Neural progenitor cell (in vitro differentiated cells): ENCODE measurements at regions not wholly inside any gene's neighbourhood (a gene's known extent, or its start where the extent isn't known, plus 50 kb on each side); places are given as distances from the start of the nearest gene placed in this dataset.

Experiments
- DNase-seq: peaks from one replicate; pipeline ENCODE4 v3.0.0-alpha.2; 2016; ENCODE audit warnings: low spot score
- H2AFZ ChIP-seq: fragments of 200-600 bp; sonication (generic); replicated peaks from 2 replicates; pipeline ENCODE4 v1.6.1; 2016; ENCODE audit warnings: antibody characterized with exemption
- H3F3A ChIP-seq: fragments of 200-600 bp; sonication (generic); 2 replicates; pipeline ENCODE4 v1.6.1; 2016; ENCODE audit warnings: antibody characterized with exemption, low read depth
- H3K27ac ChIP-seq: fragments of 200-600 bp; sonication (generic); 2 replicates; pipeline ENCODE4 v1.5.1; 2016; ENCODE audit warnings: mild to moderate bottlenecking
- H3K27me3 ChIP-seq: fragments of 200-600 bp; sonication (generic); 2 replicates; pipeline ENCODE4 v1.6.1; 2016; ENCODE audit warnings: mild to moderate bottlenecking, moderate library complexity
- H3K36me3 ChIP-seq: fragments of 200-600 bp; sonication (generic); 2 replicates; pipeline ENCODE4 v1.5.1; 2016
- H3K4me1 ChIP-seq: fragments of 200-600 bp; sonication (generic); 2 replicates; pipeline ENCODE4 v1.6.1; 2016; ENCODE audit warnings: mixed run types
- H3K4me2 ChIP-seq: fragments of 200-600 bp; sonication (generic); 2 replicates; pipeline ENCODE4 v1.6.1; 2016
- H3K4me3 ChIP-seq: fragments of 200-600 bp; sonication (generic); 2 replicates; pipeline ENCODE4 v1.5.1; 2016
- H3K79me2 ChIP-seq: fragments of 200-600 bp; sonication (generic); 2 replicates; pipeline ENCODE4 v1.6.1; 2016; ENCODE audit warnings: low read depth
- H3K9ac ChIP-seq: fragments of 200-600 bp; sonication (generic); 2 replicates; pipeline ENCODE4 v1.6.1; 2016
- H3K9me3 ChIP-seq: fragments of 200-600 bp; sonication (generic); 2 replicates; pipeline ENCODE4 v1.5.1; 2016; ENCODE audit warnings: low read depth
- H4K20me1 ChIP-seq: fragments of 200-600 bp; sonication (generic); 2 replicates; pipeline ENCODE4 v1.6.1; 2016; ENCODE audit warnings: low read depth
- H3K27ac Mint-ChIP-seq: 3 replicates; pipeline ENCODE4 v1.8.0; 2021; ENCODE audit warnings: mixed read lengths
- H3K27me3 Mint-ChIP-seq: 2 replicates; pipeline ENCODE4 v1.8.0; 2022; ENCODE audit warnings: low read depth, mild to moderate bottlenecking, inconsistent platforms, moderate library complexity, mixed read lengths; ENCODE audit not compliant: insufficient read depth
- H3K36me3 Mint-ChIP-seq: 3 replicates; pipeline ENCODE4 v1.8.0; 2021; ENCODE audit warnings: mixed read lengths
- H3K4me1 Mint-ChIP-seq: 3 replicates; pipeline ENCODE4 v1.8.0; 2021; ENCODE audit warnings: mixed read lengths
- H3K4me3 Mint-ChIP-seq: 3 replicates; pipeline ENCODE4 v1.8.0; 2021; ENCODE audit warnings: mild to moderate bottlenecking, moderate library complexity, mixed read lengths
- H3K9me3 Mint-ChIP-seq: 3 replicates; pipeline ENCODE4 v1.8.0; 2020; ENCODE audit warnings: mixed read lengths
- EZH2 ChIP-seq: fragments of 200-600 bp; sonication (generic); IDR thresholded peaks from 2 replicates; pipeline ENCODE4 v1.6.1; 2017; ENCODE audit warnings: antibody characterized with exemption, mild to moderate bottlenecking, moderate library complexity
- EZH2phosphoT487 ChIP-seq: fragments of 200-600 bp; sonication (generic); IDR thresholded peaks from 2 replicates; pipeline ENCODE4 v1.6.1; 2017; ENCODE audit warnings: antibody characterized with exemption
- TF ChIP-seq, protein P1 (sequence below): fragments of 200-600 bp; sonication (generic); IDR thresholded peaks from 2 replicates; pipeline ENCODE4 v1.5.1; 2017; ENCODE audit warnings: antibody characterized with exemption, mild to moderate bottlenecking

DNA sequence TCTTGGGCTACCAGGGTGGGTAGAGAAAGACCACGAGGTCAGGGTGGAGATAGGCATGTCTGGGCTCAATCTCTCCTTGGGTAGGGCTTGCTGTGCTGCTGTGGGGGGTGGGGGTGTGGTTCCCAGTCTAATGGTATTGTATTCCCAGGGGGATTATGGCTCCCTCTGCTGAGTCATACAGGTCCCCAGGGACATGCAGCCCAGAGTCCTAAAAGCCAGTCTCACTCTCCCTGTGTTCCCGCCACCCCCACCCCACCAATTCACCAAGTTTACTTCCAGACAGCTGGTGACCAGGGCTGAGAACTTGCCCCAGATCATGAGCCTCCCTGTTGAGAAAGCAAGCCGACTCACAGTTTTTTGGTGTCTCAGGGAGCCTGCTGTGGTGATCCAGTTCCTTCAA is 367.6 kb downstream of the C12orf75 start:
- no peak overlapping the region for H3K27ac ChIP-seq
- H3K9ac ChIP-seq = no peak overlapping the region
- no peaks in the 10 kb centered on the region for H3K27me3 ChIP-seq
- no peak overlapping the region for H3K4me2 ChIP-seq
- H3F3A ChIP-seq = no peaks in the 10 kb centered on the region
- H3K4me1 ChIP-seq = no peaks in the 10 kb centered on the region
- Mint-ChIP-seq H3K4me3 (no peak overlapping the region), H3K27ac (no peak overlapping the region), H3K27me3 (peaks cover 2% of the 10 kb centered on the region), H3K4me1 (no peaks in the 10 kb centered on the region), H3K9me3 (peaks cover 41% of the 10 kb centered on the region), H3K36me3 (peaks cover 4% of the 10 kb centered on the region)
- no peaks in the 10 kb centered on the region for H3K9me3 ChIP-seq
- no peaks in the 10 kb centered on the region for H3K36me3 ChIP-seq
- no peak overlapping the region for H2AFZ ChIP-seq
- H4K20me1 ChIP-seq = no peaks in the 10 kb centered on the region
- TF ChIP-seq EZH2phosphoT487 (no peak), EZH2 (no peak)
- TF ChIP-seq, protein P1, sequence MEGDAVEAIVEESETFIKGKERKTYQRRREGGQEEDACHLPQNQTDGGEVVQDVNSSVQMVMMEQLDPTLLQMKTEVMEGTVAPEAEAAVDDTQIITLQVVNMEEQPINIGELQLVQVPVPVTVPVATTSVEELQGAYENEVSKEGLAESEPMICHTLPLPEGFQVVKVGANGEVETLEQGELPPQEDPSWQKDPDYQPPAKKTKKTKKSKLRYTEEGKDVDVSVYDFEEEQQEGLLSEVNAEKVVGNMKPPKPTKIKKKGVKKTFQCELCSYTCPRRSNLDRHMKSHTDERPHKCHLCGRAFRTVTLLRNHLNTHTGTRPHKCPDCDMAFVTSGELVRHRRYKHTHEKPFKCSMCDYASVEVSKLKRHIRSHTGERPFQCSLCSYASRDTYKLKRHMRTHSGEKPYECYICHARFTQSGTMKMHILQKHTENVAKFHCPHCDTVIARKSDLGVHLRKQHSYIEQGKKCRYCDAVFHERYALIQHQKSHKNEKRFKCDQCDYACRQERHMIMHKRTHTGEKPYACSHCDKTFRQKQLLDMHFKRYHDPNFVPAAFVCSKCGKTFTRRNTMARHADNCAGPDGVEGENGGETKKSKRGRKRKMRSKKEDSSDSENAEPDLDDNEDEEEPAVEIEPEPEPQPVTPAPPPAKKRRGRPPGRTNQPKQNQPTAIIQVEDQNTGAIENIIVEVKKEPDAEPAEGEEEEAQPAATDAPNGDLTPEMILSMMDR = no peak
- DNase-seq = no peak
- H3K4me3 ChIP-seq = no peak overlapping the region
- H3K79me2 ChIP-seq = no peaks in the 10 kb centered on the region

DNA sequence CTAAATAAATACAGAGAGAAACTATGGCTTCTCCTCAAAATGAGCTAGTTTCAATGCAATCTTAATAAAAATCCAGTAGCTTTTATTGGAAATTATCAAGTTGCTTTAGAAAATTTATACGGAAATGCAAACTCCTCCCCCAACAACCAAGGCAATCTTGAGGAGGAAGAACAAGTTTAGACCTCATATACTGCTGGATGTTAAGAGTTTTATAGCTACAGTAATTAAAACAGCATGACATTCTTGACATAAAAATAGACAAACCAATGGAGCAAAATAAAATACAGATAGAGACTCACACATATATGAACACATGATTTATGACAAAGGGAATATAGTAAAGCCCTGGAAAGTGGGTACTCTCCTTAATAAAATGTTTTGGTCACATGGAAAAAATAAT is 368.7 kb downstream of the C12orf75 start:
- no peaks in the 10 kb centered on the region for H4K20me1 ChIP-seq
- no peaks in the 10 kb centered on the region for H3K4me1 ChIP-seq
- DNase-seq = no peak
- Mint-ChIP-seq H3K4me3 (no peak overlapping the region), H3K27me3 (peaks cover 2% of the 10 kb centered on the region), H3K9me3 (peaks cover 39% of the 10 kb centered on the region), H3K36me3 (peaks cover 4% of the 10 kb centered on the region), H3K4me1 (peaks cover 5% of the 10 kb centered on the region), H3K27ac (no peak overlapping the region)
- H3K27ac ChIP-seq = no peak overlapping the region
- H3K79me2 ChIP-seq = no peaks in the 10 kb centered on the region
- no peaks in the 10 kb centered on the region for H3K27me3 ChIP-seq
- no peak overlapping the region for H3K9ac ChIP-seq
- H3F3A ChIP-seq = no peaks in the 10 kb centered on the region
- H3K4me3 ChIP-seq = no peak overlapping the region
- no peak overlapping the region for H3K4me2 ChIP-seq
- no peaks in the 10 kb centered on the region for H3K9me3 ChIP-seq
- TF ChIP-seq, protein P1 = no peak
- TF ChIP-seq EZH2 = no peak
- no peak for TF ChIP-seq EZH2phosphoT487
- H2AFZ ChIP-seq = no peak overlapping the region
- no peaks in the 10 kb centered on the region for H3K36me3 ChIP-seq

DNA sequence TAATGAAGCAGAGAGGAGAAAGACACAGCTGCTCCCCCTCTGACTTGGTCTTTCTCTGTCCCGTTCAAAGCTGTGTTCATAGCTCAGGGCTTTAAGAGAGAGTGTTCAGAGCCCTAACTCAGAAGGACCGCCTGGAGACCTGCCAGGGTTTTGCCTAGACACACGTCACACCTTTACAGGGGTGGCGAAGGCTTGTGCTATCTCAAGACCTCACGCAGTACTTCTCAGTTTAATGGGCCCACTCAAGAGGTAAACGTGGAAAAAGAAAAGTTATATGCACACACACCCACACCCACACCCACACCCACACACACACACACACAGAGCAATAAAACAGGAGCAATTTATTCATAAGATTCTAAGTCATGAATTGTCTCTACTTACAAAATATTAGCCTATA is 374.3 kb downstream of the C12orf75 start:
- Histone ChIP-seq H3K4me2 (no peak overlapping the region), H2AFZ (no peak overlapping the region), H3K9ac (no peak overlapping the region), H3K36me3 (no peaks in the 10 kb centered on the region), H3K4me3 (no peak overlapping the region), H4K20me1 (no peaks in the 10 kb centered on the region), H3K9me3 (no peaks in the 10 kb centered on the region), H3K79me2 (no peaks in the 10 kb centered on the region), H3F3A (no peaks in the 10 kb centered on the region), H3K27me3 (no peaks in the 10 kb centered on the region), H3K27ac (no peak overlapping the region), H3K4me1 (peaks cover 14% of the 10 kb centered on the region)
- Mint-ChIP-seq H3K9me3 (peaks cover 11% of the 10 kb centered on the region), H3K27me3 (peaks cover 2% of the 10 kb centered on the region), H3K4me1 (peaks cover 42% of the 10 kb centered on the region), H3K36me3 (no peaks in the 10 kb centered on the region), H3K27ac (no peak overlapping the region), H3K4me3 (no peak overlapping the region)
- TF ChIP-seq, protein P1 = no peak
- no peak for TF ChIP-seq EZH2
- no peak for TF ChIP-seq EZH2phosphoT487
- no peak for DNase-seq
